GF-D8 (cell line): ENCODE measurements at regions not wholly inside any gene's neighbourhood (a gene's known extent, or its start where the extent isn't known, plus 50 kb on each side); places are given as distances from the start of the nearest gene placed in this dataset.

Experiments
- DNase-seq: peaks from one replicate; lab custom pipeline; 2025; lab: John Stamatoyannopoulos, UW

- no peak for DNase-seq
Observed at GRCh38 chr5:110073534-110073933, 383.8 kb downstream of the MAN2A1 start.

- DNase-seq, result no peak
Observed at GRCh38 chr5:110075656-110076055, 385.9 kb downstream of the MAN2A1 start.

GRCh38 chr5:110077147-110077546 lies 387.4 kb downstream of the MAN2A1 start:
- DNase-seq, result no peak

- DNase-seq, result no peak
Observed at GRCh38 chr5:110082194-110082593, 392.5 kb downstream of the MAN2A1 start.

GRCh38 chr5:110082863-110083262 lies 393.1 kb downstream of the MAN2A1 start:
- DNase-seq, result no peak

GRCh38 chr5:110085826-110086225 lies 396.1 kb downstream of the MAN2A1 start:
- no peak for DNase-seq

GRCh38 chr5:110086658-110087388 lies 397.1 kb downstream of the MAN2A1 start:
- no peak for DNase-seq

GRCh38 chr5:110087829-110088228 lies 398.1 kb downstream of the MAN2A1 start:
- no peak for DNase-seq

GRCh38 chr5:110088676-110089436 lies 399.1 kb downstream of the MAN2A1 start:
- DNase-seq, result no peak

- DNase-seq, result no peak
Observed at GRCh38 chr5:110092955-110093785, 403.4 kb downstream of the MAN2A1 start.

- DNase-seq, result no peak
Observed at GRCh38 chr5:110094109-110094508, 404.4 kb downstream of the MAN2A1 start.

- no peak for DNase-seq
Observed at GRCh38 chr5:110094548-110094947, 404.8 kb downstream of the MAN2A1 start.

- no peak for DNase-seq
Observed at GRCh38 chr5:110096419-110096818, 406.7 kb downstream of the MAN2A1 start.

GRCh38 chr5:110099572-110099971 lies 409.8 kb downstream of the MAN2A1 start:
- no peak for DNase-seq

GRCh38 chr5:110103081-110103480 lies 413.4 kb downstream of the MAN2A1 start:
- DNase-seq, result no peak

- no peak for DNase-seq
Observed at GRCh38 chr5:110104060-110104725, 414.5 kb downstream of the MAN2A1 start.

GRCh38 chr5:110104726-110105669 lies 415.3 kb downstream of the MAN2A1 start:
- DNase-seq, result no peak

GRCh38 chr5:110105692-110106091 lies 416.0 kb downstream of the MAN2A1 start:
- no peak for DNase-seq

- no peak for DNase-seq
Observed at GRCh38 chr5:110106750-110107149, 417.0 kb downstream of the MAN2A1 start.

- no peak for DNase-seq
Observed at GRCh38 chr5:110108520-110108919, 418.8 kb downstream of the MAN2A1 start.

GRCh38 chr5:110109667-110110066 lies 419.9 kb downstream of the MAN2A1 start:
- no peak for DNase-seq
